Heart right ventricle (tissue), 16 donors: ENCODE measurements at regions not wholly inside any gene's neighbourhood (a gene's known extent, or its start where the extent isn't known, plus 50 kb on each side); places are given as distances from the start of the nearest gene placed in this dataset.

Source experiments
- ATAC-seq, 8 donors: fragments of 200-7000 bp; cut with Tn5 transposase; one replicate each; pipeline ENCODE4 v1.9.1; 2020; ENCODE audit warnings: mild to moderate bottlenecking in 8 of 8, moderate library complexity in 8 of 8, moderate number of reproducible peaks in 1 of 8
- DNase-seq, 2 donors: peaks; one replicate each; pipeline ENCODE4 v3.0.0-alpha.2; 2020
- H3K27ac ChIP-seq, 10 donors: fragments of 200-600 bp; sonication (generic) in 2 of 10; one replicate each; pipeline versions ENCODE4 v1.5.0 to v1.8.0; 2020 to 2022; ENCODE audit warnings: mild to moderate bottlenecking in 3 of 10
- H3K27me3 ChIP-seq, 7 donors: fragments of 200-600 bp; one replicate each; pipeline ENCODE4 v1.8.0; 2021 to 2022; ENCODE audit warnings: mild to moderate bottlenecking in 2 of 7
- H3K36me3 ChIP-seq, 9 donors: fragments of 200-600 bp; sonication (generic) in 1 of 9; one replicate each; pipeline versions ENCODE4 v1.5.0 to v1.8.0; 2020 to 2022; ENCODE audit warnings: mild to moderate bottlenecking in 2 of 9
- H3K4me1 ChIP-seq, 9 donors: fragments of 200-600 bp; sonication (generic) in 1 of 9; one replicate each; pipeline versions ENCODE4 v1.5.0 to v1.8.0; 2020 to 2022; ENCODE audit warnings: mild to moderate bottlenecking in 4 of 9
- H3K4me3 ChIP-seq, 10 donors: fragments of 200-600 bp; sonication (generic) in 2 of 10; one replicate each; pipeline versions ENCODE4 v1.5.0 to v1.8.0; 2020 to 2022; ENCODE audit warnings: mild to moderate bottlenecking in 7 of 10, moderate library complexity in 2 of 10
- H3K9me3 ChIP-seq, 11 donors: fragments of 200-600 bp in 10 of 11; sonication (generic) in 2 of 11; one replicate each; pipeline versions ENCODE4 v1.5.0 to v1.8.0; 2013 to 2022; ENCODE audit warnings: mild to moderate bottlenecking in 2 of 11, control low read depth in 1 of 11, moderate library complexity in 1 of 11
- CTCF ChIP-seq, 9 donors: fragments of 200-600 bp; sonication (generic) in 2 of 9; IDR thresholded peaks; one replicate each; pipeline versions ENCODE4 v1.5.0 to v1.8.0; 2021 to 2022; ENCODE audit warnings: antibody characterized with exemption in 9 of 9, mild to moderate bottlenecking in 5 of 9, moderate library complexity in 1 of 9
- WGBS, 2 donors: extraction: QIAGEN DNeasy Blood & Tissue Kit; methylation state at CpG; one replicate each; pipeline ENCODE4 v1.1.7; 2013; ENCODE audit warnings: inconsistent platforms in 1 of 2; 5-methylcytosine and 5-hydroxymethylcytosine counted together
- intact Hi-C, 10 donors: fragments of 100-400 bp; cut with DNase I; formaldehyde crosslinking; loops; one replicate each; pipeline versions ENCODE4 v1.11.1 to v1.14.2; 2022
- donor health status: Arrhythmogenic right ventricular cardiomyopathy.
- donor health status: ischemic (EF 13 %, LVEDD 7.1; RV severe dilation, severe dysfunction).
- donor health status: healthy with polysubstance abuse.
- donor health status: DM: no; HTN: yes; CAD: no.
- donor health status: DM: no; HTN: no; CAD: no.
- donor health status: ischemic (EF 25% LVEDD 6.9; RV normal size, moderate dysfunction).
- donor health status: ischemic (EF 25% LVEDD 5.7; RV mildly dilated, moderate dysfunction).
- donor health status: healthy.
- donor health status: DM: yes; HTN: yes; CAD: no.
- donor health status: Ischemic cardiomyopathy.
- donor health status: ischemic (EF 35%, LVEDD 5.7; RV mildly dilated, moderate dysfunction).
- donor health status: nonischemic (EF 11% LVEDD 7.7; RV severe dilation, severe dysfunction).
- donor health status: DM: yes; HTN: yes; CAD: no.
- donor health status: PGD.
- donor health status: ischemic (EF 29% LVEDD 5.4; RV normal size, mild dysfunction).
- donor health status: nonischemic (EF 23%, LVEDD 6.1; RV moderate dilation, normal function).

GRCh38 chr2:118731413-118731812, 116.0 kb downstream of the EN1 start:
- Histone ChIP-seq H3K36me3 (no peaks in the 10 kb centered on the region), H3K4me1 (no peaks in the 10 kb centered on the region), H3K9me3 (peaks cover 0 to 17% (median 3%) of the 10 kb centered on the region in 11 donors), H3K4me3 (no peak overlapping the region), H3K27me3 (peaks cover 0 to 4% (median 0%) of the 10 kb centered on the region in 7 donors), H3K27ac (no peak overlapping the region)
- no peak for TF ChIP-seq CTCF (IDR thresholded peaks at IDR 0.05)
- WGBS, 2 donors, result 47 to 71% methylated on average over 1 of the region's 1 CpG
- intact Hi-C loops, result no loop called here
- DNase-seq, result no peak
- no peak for ATAC-seq

DNA sequence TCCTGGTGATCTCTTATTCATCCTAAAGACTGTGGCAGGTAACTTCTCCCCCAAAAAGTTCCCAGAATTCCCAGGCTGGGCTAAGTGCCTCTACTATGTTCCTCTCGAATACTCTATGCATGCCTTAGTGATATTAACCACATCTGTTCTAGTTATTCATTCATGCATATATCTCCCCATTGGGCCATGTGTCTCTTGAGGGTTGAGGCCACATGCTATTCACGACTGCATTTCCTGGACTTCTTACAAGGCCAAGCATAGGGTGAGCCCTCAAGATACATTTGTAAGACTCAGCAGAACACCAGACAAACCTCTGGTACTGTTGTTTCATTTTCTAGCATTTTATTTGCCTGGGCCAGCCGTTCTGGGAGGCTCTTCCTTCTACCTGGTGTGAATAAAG, 117.0 kb downstream of the EN1 start:
- H3K4me1 ChIP-seq, result no peaks in the 10 kb centered on the region
- WGBS, 2 donors, result 45 to 47% methylated on average over 3 of the region's 3 CpGs
- H3K36me3 ChIP-seq, result no peaks in the 10 kb centered on the region
- H3K27me3 ChIP-seq, result peaks cover 0 to 4% (median 0%) of the 10 kb centered on the region in 7 donors
- TF ChIP-seq CTCF (IDR thresholded peaks at IDR 0.05), result no peak
- intact Hi-C loops, result no loop called here
- no peak for DNase-seq
- peaks cover 0 to 17% (median 7%) of the 10 kb centered on the region in 11 donors for H3K9me3 ChIP-seq
- no peak overlapping the region for H3K4me3 ChIP-seq
- no peak overlapping the region for H3K27ac ChIP-seq
- ATAC-seq, result no peak

- Histone ChIP-seq H3K4me1 (no peaks in the 10 kb centered on the region), H3K4me3 (no peak overlapping the region), H3K9me3 (peaks cover 0 to 17% (median 7%) of the 10 kb centered on the region in 11 donors), H3K27ac (no peak overlapping the region), H3K27me3 (peaks cover 0 to 4% (median 0%) of the 10 kb centered on the region in 7 donors), H3K36me3 (no peaks in the 10 kb centered on the region)
- ATAC-seq (no peak), DNase-seq (no peak)
- intact Hi-C loops, result no loop called here
- 66 to 69% methylated on average over 1 of the region's 1 CpG for WGBS, 2 donors
- TF ChIP-seq CTCF (IDR thresholded peaks at IDR 0.05), result no peak
Measured at GRCh38 chr2:118729760-118730159, 117.7 kb downstream of the EN1 start.

- no peak overlapping the region for H3K27ac ChIP-seq
- H3K4me1 ChIP-seq, result no peaks in the 10 kb centered on the region
- intact Hi-C loops, result no loop called here
- no peaks in the 10 kb centered on the region for H3K36me3 ChIP-seq
- H3K4me3 ChIP-seq, result no peak overlapping the region
- H3K27me3 ChIP-seq, result peaks cover 0 to 4% (median 0%) of the 10 kb centered on the region in 7 donors
- DNase-seq (no peak), ATAC-seq (no peak)
- H3K9me3 ChIP-seq, result peaks cover 0 to 17% (median 7%) of the 10 kb centered on the region in 11 donors
- no peak for TF ChIP-seq CTCF (IDR thresholded peaks at IDR 0.05)
Measured at GRCh38 chr2:118728984-118729383, 118.5 kb downstream of the EN1 start.
